SU-DHL-6 (cell line): ENCODE measurements at regions not wholly inside any gene's neighbourhood (a gene's known extent, or its start where the extent isn't known, plus 50 kb on each side); places are given as distances from the start of the nearest gene placed in this dataset.

Experiments used
- EZH2phosphoT487 ChIP-seq: fragments of 200-600 bp; sonication (generic), shearing (Covaris generic); conservative IDR thresholded peaks from 2 replicates; pipeline ENCODE4 v1.6.1; 2018; ENCODE audit warnings: mild to moderate bottlenecking, antibody characterized with exemption, low read length, moderate library complexity, mixed read lengths
- TF ChIP-seq, protein P1 (sequence below): fragments of 200-600 bp; sonication (generic); IDR thresholded peaks from one replicate; pipeline ENCODE4 v1.5.1; 2017; ENCODE audit warnings: antibody characterized with exemption, mild to moderate bottlenecking, low read length, moderate library complexity; ENCODE audit not compliant: insufficient read depth, poor library complexity, severe bottlenecking

DNA sequence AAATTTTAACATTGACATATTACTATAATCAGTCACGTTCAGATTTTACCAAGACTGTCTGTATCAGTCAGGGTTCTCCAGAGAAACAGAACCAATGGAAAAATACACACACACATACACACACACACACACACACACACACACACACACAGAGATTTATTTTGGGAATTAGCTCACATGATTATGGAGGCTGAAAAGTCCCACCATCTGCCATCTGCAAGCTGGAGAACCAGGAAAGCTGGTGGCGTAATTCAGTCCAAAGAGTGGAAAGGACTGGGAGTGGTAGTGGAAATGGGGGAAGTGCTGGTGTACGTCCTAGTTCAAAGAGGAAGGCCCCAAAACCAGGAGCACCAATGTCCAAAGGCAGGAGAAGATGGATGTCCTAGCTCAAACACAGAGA, 166.4 kb downstream of the AKAIN1 start:
- TF ChIP-seq, protein P1, sequence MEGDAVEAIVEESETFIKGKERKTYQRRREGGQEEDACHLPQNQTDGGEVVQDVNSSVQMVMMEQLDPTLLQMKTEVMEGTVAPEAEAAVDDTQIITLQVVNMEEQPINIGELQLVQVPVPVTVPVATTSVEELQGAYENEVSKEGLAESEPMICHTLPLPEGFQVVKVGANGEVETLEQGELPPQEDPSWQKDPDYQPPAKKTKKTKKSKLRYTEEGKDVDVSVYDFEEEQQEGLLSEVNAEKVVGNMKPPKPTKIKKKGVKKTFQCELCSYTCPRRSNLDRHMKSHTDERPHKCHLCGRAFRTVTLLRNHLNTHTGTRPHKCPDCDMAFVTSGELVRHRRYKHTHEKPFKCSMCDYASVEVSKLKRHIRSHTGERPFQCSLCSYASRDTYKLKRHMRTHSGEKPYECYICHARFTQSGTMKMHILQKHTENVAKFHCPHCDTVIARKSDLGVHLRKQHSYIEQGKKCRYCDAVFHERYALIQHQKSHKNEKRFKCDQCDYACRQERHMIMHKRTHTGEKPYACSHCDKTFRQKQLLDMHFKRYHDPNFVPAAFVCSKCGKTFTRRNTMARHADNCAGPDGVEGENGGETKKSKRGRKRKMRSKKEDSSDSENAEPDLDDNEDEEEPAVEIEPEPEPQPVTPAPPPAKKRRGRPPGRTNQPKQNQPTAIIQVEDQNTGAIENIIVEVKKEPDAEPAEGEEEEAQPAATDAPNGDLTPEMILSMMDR: no peak
- no peak for TF ChIP-seq EZH2phosphoT487
